ENCODE measurements at regions not wholly inside any gene's neighbourhood (a gene's known extent, or its start where the extent isn't known, plus 50 kb on each side); places are given as distances from the start of the nearest gene placed in this dataset.

DNA sequence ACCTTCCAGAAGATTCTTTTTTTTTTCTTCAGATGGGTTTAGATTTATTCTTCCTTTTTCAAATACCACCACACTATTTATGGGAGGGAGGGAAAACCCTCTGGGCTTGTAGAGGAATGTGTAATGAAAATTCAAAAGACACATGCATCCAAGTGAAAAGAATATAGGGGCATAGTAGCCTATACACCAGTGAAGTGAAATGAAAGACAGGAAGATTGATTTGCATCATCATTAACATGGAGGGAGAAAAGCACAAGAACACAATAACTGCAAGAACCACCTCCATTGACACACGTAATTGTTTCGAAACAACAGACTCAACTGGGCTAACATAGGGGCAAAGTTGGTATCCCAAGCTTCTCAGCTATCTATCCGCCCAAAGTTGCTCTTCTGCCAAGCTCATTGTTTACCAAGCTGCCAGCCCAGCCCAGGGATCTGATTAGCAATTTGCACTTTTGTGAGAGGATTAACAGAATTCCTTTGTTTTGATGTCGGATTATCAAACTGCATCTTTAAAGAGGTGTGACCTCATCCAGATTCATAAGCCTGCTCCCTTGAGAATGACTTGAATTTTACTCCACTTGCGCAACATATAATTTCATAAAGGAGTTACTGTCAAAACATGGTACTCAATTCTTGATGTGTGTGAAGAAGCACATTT is 430.5 kb upstream of the SOX5 start:
- BruUV-seq (replicated peaks) = no TSS peak

DNA sequence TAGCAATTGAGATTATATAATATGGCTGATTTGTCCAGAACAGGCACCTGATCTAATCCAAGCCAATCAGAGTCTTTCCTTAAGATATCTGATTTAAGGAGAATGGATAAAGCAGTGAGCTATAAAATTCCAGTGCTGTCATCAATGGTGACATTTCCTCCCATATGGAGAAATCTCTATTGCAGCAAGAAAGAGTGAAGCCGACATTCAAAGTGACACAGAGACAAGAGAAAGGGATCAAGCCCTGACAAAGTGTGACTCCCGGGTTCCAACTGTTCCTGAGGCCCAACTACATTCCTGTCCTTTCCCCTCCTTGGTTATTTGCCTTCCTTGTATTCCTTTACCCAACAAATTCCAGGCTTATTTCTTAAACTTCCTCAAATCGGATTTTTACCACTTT is 430.0 kb upstream of the SOX5 start:
- intact Hi-C loops (cut with micrococcal nuclease; ENCODE audit: unreplicated experiment) = no loop called here
- TF ChIP-seq, protein P1, sequence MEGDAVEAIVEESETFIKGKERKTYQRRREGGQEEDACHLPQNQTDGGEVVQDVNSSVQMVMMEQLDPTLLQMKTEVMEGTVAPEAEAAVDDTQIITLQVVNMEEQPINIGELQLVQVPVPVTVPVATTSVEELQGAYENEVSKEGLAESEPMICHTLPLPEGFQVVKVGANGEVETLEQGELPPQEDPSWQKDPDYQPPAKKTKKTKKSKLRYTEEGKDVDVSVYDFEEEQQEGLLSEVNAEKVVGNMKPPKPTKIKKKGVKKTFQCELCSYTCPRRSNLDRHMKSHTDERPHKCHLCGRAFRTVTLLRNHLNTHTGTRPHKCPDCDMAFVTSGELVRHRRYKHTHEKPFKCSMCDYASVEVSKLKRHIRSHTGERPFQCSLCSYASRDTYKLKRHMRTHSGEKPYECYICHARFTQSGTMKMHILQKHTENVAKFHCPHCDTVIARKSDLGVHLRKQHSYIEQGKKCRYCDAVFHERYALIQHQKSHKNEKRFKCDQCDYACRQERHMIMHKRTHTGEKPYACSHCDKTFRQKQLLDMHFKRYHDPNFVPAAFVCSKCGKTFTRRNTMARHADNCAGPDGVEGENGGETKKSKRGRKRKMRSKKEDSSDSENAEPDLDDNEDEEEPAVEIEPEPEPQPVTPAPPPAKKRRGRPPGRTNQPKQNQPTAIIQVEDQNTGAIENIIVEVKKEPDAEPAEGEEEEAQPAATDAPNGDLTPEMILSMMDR (IDR thresholded peaks at IDR 0.05; ENCODE audit: unreplicated experiment) = no peak
- H3K36me3 Mint-ChIP-seq (ENCODE audit: insufficient read depth, unreplicated experiment) = no peaks in the 10 kb centered on the region
- H3K4me1 Mint-ChIP-seq (ENCODE audit: low read depth, unreplicated experiment) = no peaks in the 10 kb centered on the region
- H3K27me3 Mint-ChIP-seq (ENCODE audit: unreplicated experiment) = no peaks in the 10 kb centered on the region
- no peak overlapping the region for H3K27ac Mint-ChIP-seq (ENCODE audit: unreplicated experiment)
- H3K9me3 Mint-ChIP-seq (ENCODE audit: low read depth, unreplicated experiment) = peaks cover 12% of the 10 kb centered on the region
- BruUV-seq (replicated peaks) = no TSS peak
- DNase-seq = no peak
- CTCF ChIA-PET = no interaction called here
- no peak overlapping the region for H3K4me3 Mint-ChIP-seq (ENCODE audit: low read depth, unreplicated experiment)

More for the DNA sequence above, 430.5 kb upstream of the SOX5 start:
- TF ChIP-seq, protein P1 (IDR thresholded peaks at IDR 0.05; ENCODE audit: unreplicated experiment) = no peak
- CTCF ChIA-PET = no interaction called here
- no peak for DNase-seq
- no peaks in the 10 kb centered on the region for H3K4me1 Mint-ChIP-seq (ENCODE audit: low read depth, unreplicated experiment)
- no peaks in the 10 kb centered on the region for H3K27me3 Mint-ChIP-seq (ENCODE audit: unreplicated experiment)
- intact Hi-C loops (cut with micrococcal nuclease; ENCODE audit: unreplicated experiment) = no loop called here
- H3K9me3 Mint-ChIP-seq (ENCODE audit: low read depth, unreplicated experiment) = peaks cover 12% of the 10 kb centered on the region
- H3K4me3 Mint-ChIP-seq (ENCODE audit: low read depth, unreplicated experiment) = no peak overlapping the region
- no peaks in the 10 kb centered on the region for H3K36me3 Mint-ChIP-seq (ENCODE audit: insufficient read depth, unreplicated experiment)
- no peak overlapping the region for H3K27ac Mint-ChIP-seq (ENCODE audit: unreplicated experiment)

DNA sequence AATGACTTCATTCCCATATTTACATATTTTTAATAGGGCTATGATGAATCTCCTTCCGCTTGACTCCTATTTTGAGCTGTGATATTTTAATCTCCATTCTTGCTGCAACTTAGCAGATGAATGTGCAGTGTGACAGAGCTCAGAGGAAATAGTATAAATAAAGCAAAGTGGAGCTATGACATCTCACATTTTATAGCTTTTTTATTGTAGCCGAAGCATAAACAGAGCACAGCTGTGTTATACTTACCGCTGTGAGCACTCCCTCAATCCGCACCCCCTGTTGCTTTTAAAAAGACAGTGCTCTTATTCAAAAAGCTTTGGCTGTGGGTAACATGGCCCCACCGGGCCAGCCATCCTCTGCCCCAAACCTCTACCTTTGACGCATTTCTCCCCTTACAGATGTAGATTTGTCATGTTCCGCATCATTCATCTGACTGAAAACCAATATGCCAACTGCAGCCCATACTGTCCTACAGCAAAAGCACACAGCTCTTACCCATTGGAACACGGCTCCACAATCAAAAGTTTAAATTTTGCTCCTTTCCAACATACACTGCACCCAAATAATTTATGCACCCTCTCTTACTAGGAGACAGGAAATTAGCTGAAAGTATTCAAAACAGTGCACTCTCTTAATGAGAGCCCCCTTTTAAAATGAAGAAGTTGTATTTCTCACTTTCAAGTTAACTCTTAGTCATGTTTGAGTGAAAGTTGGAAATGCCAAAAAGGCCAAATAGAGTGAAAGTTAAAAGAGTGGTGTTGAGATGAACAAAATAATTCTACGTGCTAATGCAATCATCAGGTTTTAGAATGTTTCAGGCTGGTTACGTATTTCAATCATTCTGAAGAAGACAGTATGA is 429.3 kb upstream of the SOX5 start:
- H3K4me1 Mint-ChIP-seq (ENCODE audit: low read depth, unreplicated experiment) = no peaks in the 10 kb centered on the region
- no peaks in the 10 kb centered on the region for H3K27me3 Mint-ChIP-seq (ENCODE audit: unreplicated experiment)
- BruUV-seq (replicated peaks) = no TSS peak
- no peak overlapping the region for H3K27ac Mint-ChIP-seq (ENCODE audit: unreplicated experiment)
- no peak for DNase-seq
- TF ChIP-seq, protein P1 (IDR thresholded peaks at IDR 0.05; ENCODE audit: unreplicated experiment) = no peak
- H3K9me3 Mint-ChIP-seq (ENCODE audit: low read depth, unreplicated experiment) = peaks cover 9% of the 10 kb centered on the region
- no peaks in the 10 kb centered on the region for H3K36me3 Mint-ChIP-seq (ENCODE audit: insufficient read depth, unreplicated experiment)
- no peak overlapping the region for H3K4me3 Mint-ChIP-seq (ENCODE audit: low read depth, unreplicated experiment)
- CTCF ChIA-PET = interaction anchor here (0.6 kb wide), 1 partner anchor 274 kb away, joined by 4 read pairs; no protein-coding TSS in a partner anchor
- intact Hi-C loops (cut with micrococcal nuclease; ENCODE audit: unreplicated experiment) = no loop called here

DNA sequence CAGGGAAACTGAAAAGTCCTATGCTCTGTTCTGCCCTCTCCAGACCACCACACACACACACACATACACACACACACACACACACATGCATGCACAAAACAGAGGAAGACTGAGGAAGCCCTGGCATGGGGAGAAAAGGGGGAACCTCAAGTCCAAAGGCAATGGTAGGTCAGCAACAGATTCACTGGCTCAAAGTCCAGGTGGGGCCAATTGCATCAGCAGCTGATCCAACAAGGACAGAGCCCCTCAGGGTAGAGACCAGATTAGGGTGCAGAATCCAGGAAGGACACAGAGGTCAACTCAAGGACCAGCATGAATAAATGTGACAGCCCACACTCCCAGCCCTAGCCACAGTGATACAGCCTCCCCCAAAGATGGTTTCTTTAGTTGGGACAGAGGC is 425.0 kb upstream of the SOX5 start:
- intact Hi-C loops (cut with micrococcal nuclease; ENCODE audit: unreplicated experiment) = no loop called here
- DNase-seq = no peak
- H3K9me3 Mint-ChIP-seq (ENCODE audit: low read depth, unreplicated experiment) = peaks cover 3% of the 10 kb centered on the region
- H3K36me3 Mint-ChIP-seq (ENCODE audit: insufficient read depth, unreplicated experiment) = no peaks in the 10 kb centered on the region
- no peaks in the 10 kb centered on the region for H3K27me3 Mint-ChIP-seq (ENCODE audit: unreplicated experiment)
- TF ChIP-seq, protein P1 (IDR thresholded peaks at IDR 0.05; ENCODE audit: unreplicated experiment) = no peak
- no peak overlapping the region for H3K4me3 Mint-ChIP-seq (ENCODE audit: low read depth, unreplicated experiment)
- CTCF ChIA-PET = interaction anchor here (0.6 kb wide), 1 partner anchor 105 kb away, joined by 4 read pairs; no protein-coding TSS in a partner anchor
- no TSS peak for BruUV-seq (replicated peaks)
- no peaks in the 10 kb centered on the region for H3K4me1 Mint-ChIP-seq (ENCODE audit: low read depth, unreplicated experiment)
- no peak overlapping the region for H3K27ac Mint-ChIP-seq (ENCODE audit: unreplicated experiment)

All from Calu3 (cell line).